ENCODE measurements at regions not wholly inside any gene's neighbourhood (a gene's known extent, or its start where the extent isn't known, plus 50 kb on each side); places are given as distances from the start of the nearest gene placed in this dataset.
A peak's percentile ranks its signal among the peaks of the same experiment; 100 is the strongest.

- no peak overlapping the region for H3K4me2 ChIP-seq
- no peaks in the 10 kb centered on the region for H3K27me3 ChIP-seq
- H3K4me1 ChIP-seq: no peaks in the 10 kb centered on the region
- no peaks in the 10 kb centered on the region for H3K9me3 ChIP-seq (replicated peaks in 1 of 11)
- H3K27ac ChIP-seq: no peak overlapping the region
- no peak overlapping the region for H3K4me3 ChIP-seq
- no peak for TF ChIP-seq Cebpa-rat (IDR thresholded peaks at IDR 0.05)
- H4K20me1 ChIP-seq: no peaks in the 10 kb centered on the region
- no peaks in the 10 kb centered on the region for H3K36me3 ChIP-seq
- H3K9ac ChIP-seq: no peak overlapping the region
Measured at GRCh38 chr11:105274631-105275030, 135.1 kb upstream of the CARD18 start.

GRCh38 chr11:105273660-105274280 lies 134.2 kb upstream of the CARD18 start:
- no peak overlapping the region for H3K4me3 ChIP-seq
- H3K27ac ChIP-seq: no peak overlapping the region
- H3K4me1 ChIP-seq: no peaks in the 10 kb centered on the region
- no peaks in the 10 kb centered on the region for H4K20me1 ChIP-seq
- TF ChIP-seq Cebpa-rat (IDR thresholded peaks at IDR 0.05): no peak
- H3K9ac ChIP-seq: no peak overlapping the region
- no peaks in the 10 kb centered on the region for H3K9me3 ChIP-seq (replicated peaks in 1 of 11)
- no peaks in the 10 kb centered on the region for H3K27me3 ChIP-seq
- H3K4me2 ChIP-seq: no peak overlapping the region
- H3K36me3 ChIP-seq: no peaks in the 10 kb centered on the region

- H3K4me1 ChIP-seq: no peaks in the 10 kb centered on the region
- H3K9ac ChIP-seq: no peak overlapping the region
- no peak overlapping the region for H3K4me3 ChIP-seq
- TF ChIP-seq Cebpa-rat (IDR thresholded peaks at IDR 0.05): no peak
- no peaks in the 10 kb centered on the region for H3K27me3 ChIP-seq
- H3K4me2 ChIP-seq: no peak overlapping the region
- no peaks in the 10 kb centered on the region for H3K36me3 ChIP-seq
- no peaks in the 10 kb centered on the region for H4K20me1 ChIP-seq
- H3K9me3 ChIP-seq (replicated peaks in 1 of 11): no peaks in the 10 kb centered on the region
- H3K27ac ChIP-seq: no peak overlapping the region
Measured at GRCh38 chr11:105269862-105270261, 130.3 kb upstream of the CARD18 start.

GRCh38 chr11:105268404-105269062 lies 129.0 kb upstream of the CARD18 start:
- Histone ChIP-seq H3K4me1 (no peaks in the 10 kb centered on the region), H3K4me3 (no peak overlapping the region), H3K27ac (no peak overlapping the region), H3K36me3 (no peaks in the 10 kb centered on the region), H4K20me1 (no peaks in the 10 kb centered on the region), H3K9me3 (replicated peaks in 1 of 11) (no peaks in the 10 kb centered on the region), H3K27me3 (no peaks in the 10 kb centered on the region), H3K4me2 (no peak overlapping the region), H3K9ac (no peak overlapping the region)
- no peak for TF ChIP-seq Cebpa-rat (IDR thresholded peaks at IDR 0.05)

GRCh38 chr11:105265845-105266244 lies 126.3 kb upstream of the CARD18 start:
- H3K4me3 ChIP-seq: no peak overlapping the region
- TF ChIP-seq Cebpa-rat (IDR thresholded peaks at IDR 0.05): no peak
- H3K27ac ChIP-seq: no peak overlapping the region
- no peak overlapping the region for H3K4me2 ChIP-seq
- no peaks in the 10 kb centered on the region for H3K4me1 ChIP-seq
- H3K36me3 ChIP-seq: no peaks in the 10 kb centered on the region
- no peaks in the 10 kb centered on the region for H3K27me3 ChIP-seq
- H3K9ac ChIP-seq: no peak overlapping the region
- no peaks in the 10 kb centered on the region for H4K20me1 ChIP-seq
- H3K9me3 ChIP-seq (replicated peaks in 1 of 11): no peaks in the 10 kb centered on the region

GRCh38 chr11:105260976-105261375 lies 121.4 kb upstream of the CARD18 start:
- H3K27me3 ChIP-seq: no peaks in the 10 kb centered on the region
- H3K9me3 ChIP-seq (replicated peaks in 1 of 11): 0 out of 22 replicates have a peak, but pooled peaks cover 0 to 5% (median 0%) of the 10 kb centered on the region in 11 experiments
- H3K4me2 ChIP-seq: no peak overlapping the region
- H3K27ac ChIP-seq: no peak overlapping the region
- H3K9ac ChIP-seq: no peak overlapping the region
- no peaks in the 10 kb centered on the region for H3K4me1 ChIP-seq
- no peaks in the 10 kb centered on the region for H3K36me3 ChIP-seq
- no peak overlapping the region for H3K4me3 ChIP-seq
- H4K20me1 ChIP-seq: no peaks in the 10 kb centered on the region
- no peak for TF ChIP-seq Cebpa-rat (IDR thresholded peaks at IDR 0.05)

- Histone ChIP-seq H3K27me3 (no peaks in the 10 kb centered on the region), H3K4me1 (peaks cover 7 to 36% (median 20%) of the 10 kb centered on the region in 10 experiments; a peak in 17 of 20 replicates), H3K4me2 (peak overlapping the region in 6 of 11 experiments; percentile 16 to 79 (median 69); a peak in 9 of 22 replicates), H4K20me1 (no peaks in the 10 kb centered on the region), H3K36me3 (0 out of 22 replicates have a peak, but pooled peaks cover 0 to 4% (median 0%) of the 10 kb centered on the region in 11 experiments), H3K27ac (peak overlapping the region in 6 of 11 experiments; percentile 57 to 93 (median 82); a peak in 8 of 22 replicates), H3K9ac (no peak overlapping the region; a peak in 1 of 22 replicates), H3K9me3 (replicated peaks in 1 of 11) (peaks cover 0 to 23% (median 0%) of the 10 kb centered on the region in 11 experiments; a peak in 2 of 22 replicates), H3K4me3 (no peak overlapping the region)
- no peak for TF ChIP-seq Cebpa-rat (IDR thresholded peaks at IDR 0.05)
Measured at GRCh38 chr11:105245781-105246315, 106.3 kb upstream of the CARD18 start.

- H3K9ac ChIP-seq: peak overlapping the region in 5 of 11 experiments; percentile 44 to 78 (median 68); a peak in 10 of 22 replicates
Measured at GRCh38 chr11:105244160-105244825, 104.7 kb upstream of the CARD18 start.

GRCh38 chr11:105241136-105241535 lies 101.6 kb upstream of the CARD18 start:
- H3K27ac ChIP-seq: no peak overlapping the region
- no peak for TF ChIP-seq Cebpa-rat (IDR thresholded peaks at IDR 0.05)
- H4K20me1 ChIP-seq: no peaks in the 10 kb centered on the region
- no peak overlapping the region for H3K9ac ChIP-seq
- H3K27me3 ChIP-seq: no peaks in the 10 kb centered on the region
- no peak overlapping the region for H3K4me3 ChIP-seq
- H3K4me1 ChIP-seq: peaks cover 7 to 29% (median 18%) of the 10 kb centered on the region in 10 experiments; a peak in 17 of 20 replicates
- H3K9me3 ChIP-seq (replicated peaks in 1 of 11): peaks cover 0 to 17% (median 0%) of the 10 kb centered on the region in 11 experiments; a peak in 2 of 22 replicates
- H3K36me3 ChIP-seq: 0 out of 22 replicates have a peak, but pooled peaks cover 0 to 4% (median 0%) of the 10 kb centered on the region in 11 experiments
- H3K4me2 ChIP-seq: no peak overlapping the region

More at GRCh38 chr11:105244160-105244825, 104.7 kb upstream of the CARD18 start:
- H4K20me1 ChIP-seq: no peaks in the 10 kb centered on the region
- no peak for TF ChIP-seq Cebpa-rat (IDR thresholded peaks at IDR 0.05)
- H3K27me3 ChIP-seq: no peaks in the 10 kb centered on the region
- peaks cover 7 to 36% (median 20%) of the 10 kb centered on the region in 10 experiments; a peak in 17 of 20 replicates for H3K4me1 ChIP-seq
- no peak overlapping the region; a peak in 2 of 20 replicates for H3K4me3 ChIP-seq
- peaks cover 0 to 23% (median 0%) of the 10 kb centered on the region in 11 experiments; a peak in 2 of 22 replicates for H3K9me3 ChIP-seq (replicated peaks in 1 of 11)
- H3K4me2 ChIP-seq: peak overlapping the region; percentile 19 to 79 (median 58); a peak in 21 of 22 replicates
- H3K36me3 ChIP-seq: 0 out of 22 replicates have a peak, but pooled peaks cover 0 to 4% (median 0%) of the 10 kb centered on the region in 11 experiments
- H3K27ac ChIP-seq: peak overlapping the region in 8 of 11 experiments; percentile 3 to 93 (median 76); a peak in 15 of 22 replicates
